A549 (cell line): ENCODE measurements at regions not wholly inside any gene's neighbourhood (a gene's known extent, or its start where the extent isn't known, plus 50 kb on each side); places are given as distances from the start of the nearest gene placed in this dataset.

Experiments
- CBX2 ChIP-seq: fragments of 200-600 bp; sonication (generic); IDR thresholded peaks from 2 replicates; pipeline ENCODE4 v1.6.1; 2016; ENCODE audit warnings: low read depth, mild to moderate bottlenecking, borderline replicate concordance
- CEBPB ChIP-seq, 2 experiments: fragments of >200 bp in 1 of 2; sonication (Bioruptor Twin) in 1 of 2; formaldehyde crosslinking in 1 of 2; IDR thresholded peaks; 2 replicates each; pipeline ENCODE4 v1.6.1; 2012 to 2016
- CHD4 ChIP-seq: fragments of 200-600 bp; sonication (generic); IDR thresholded peaks from 2 replicates; pipeline ENCODE4 v1.6.1; 2016; ENCODE audit warnings: antibody characterized with exemption, mild to moderate bottlenecking, borderline replicate concordance
- EP300 ChIP-seq, 2 experiments: fragments of >200 bp; sonication (Bioruptor Twin); formaldehyde crosslinking; IDR thresholded peaks; 2 replicates in 1 of 2; 3 replicates in 1 of 2; pipeline ENCODE4 v1.6.1; 2016 to 2017
- HDAC2 ChIP-seq: fragments of 200-600 bp; sonication (generic); IDR thresholded peaks from 2 replicates; pipeline ENCODE4 v1.6.1; 2016
- NPAS2 ChIP-seq: fragments of 250-450 bp; sonication (Bioruptor Pico); IDR thresholded peaks from 2 replicates; pipeline ENCODE4 v1.8.0; 2022; ENCODE audit warnings: mild to moderate bottlenecking, moderate library complexity, borderline replicate concordance
- PHF8 ChIP-seq: fragments of 200-600 bp; sonication (generic); IDR thresholded peaks from 2 replicates; pipeline ENCODE4 v1.6.1; 2016; ENCODE audit warnings: low read depth, mild to moderate bottlenecking, antibody characterized with exemption, moderate library complexity, borderline replicate concordance
- POLR2A ChIP-seq: IDR thresholded peaks from 2 replicates; pipeline ENCODE4 v1.6.1; 2012; ENCODE audit warnings: mild to moderate bottlenecking, low read length
- POLR2AphosphoS2 ChIP-seq: conservative IDR thresholded peaks from 2 replicates; pipeline ENCODE4 v1.6.1; 2012; ENCODE audit warnings: low read length, improper control_type of control experiment, inconsistent platforms
- RAD21 ChIP-seq, 2 experiments: fragments of >200 bp in 1 of 2; sonication (Bioruptor Twin) in 1 of 2; formaldehyde crosslinking in 1 of 2; IDR thresholded peaks in 1 of 2; conservative IDR thresholded peaks in 1 of 2; 2 replicates in 1 of 2; 3 replicates in 1 of 2; pipeline ENCODE4 v1.6.1; 2012 to 2018; ENCODE audit warnings: inconsistent platforms in 1 of 2
- SMC3 ChIP-seq: fragments of >200 bp; sonication (Bioruptor Twin); formaldehyde crosslinking; IDR thresholded peaks from 3 replicates; pipeline ENCODE4 v1.6.1; 2018; ENCODE audit warnings: inconsistent platforms
- TF ChIP-seq, protein P1 (sequence below): fragments of >200 bp; sonication (Bioruptor Twin); formaldehyde crosslinking; IDR thresholded peaks from 3 replicates; pipeline ENCODE4 v1.5.1; 2016

DNA sequence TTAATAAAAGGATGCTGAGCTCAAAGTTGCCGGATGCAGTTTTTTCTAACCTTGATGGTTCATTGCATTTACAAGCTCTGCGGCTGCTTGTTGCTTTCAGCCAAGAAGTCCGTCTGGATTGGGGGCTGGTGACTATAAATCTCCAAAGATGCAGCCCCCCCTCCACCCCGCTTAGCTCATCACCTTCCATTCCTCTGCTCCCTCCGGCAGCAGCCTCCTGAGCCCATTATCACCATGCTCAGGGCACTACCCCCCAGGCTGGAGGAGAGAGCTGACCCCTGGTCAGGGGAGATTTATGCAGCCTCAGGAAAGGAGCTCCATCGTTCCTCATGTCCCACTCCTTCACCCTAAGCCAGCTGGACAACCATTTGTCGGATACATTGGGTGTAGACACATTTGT lies 55.3 kb upstream of the ZRANB1 start:
- TF ChIP-seq EP300 (IDR thresholded peaks at IDR 0.05) = no peak
- no peak for TF ChIP-seq CEBPB (IDR thresholded peaks at IDR 0.05)
- TF ChIP-seq POLR2A = no peak
- no peak for TF ChIP-seq SMC3
- TF ChIP-seq CBX2 = no peak
- no peak for TF ChIP-seq CHD4
- TF ChIP-seq POLR2AphosphoS2 = no peak
- TF ChIP-seq, protein P1, sequence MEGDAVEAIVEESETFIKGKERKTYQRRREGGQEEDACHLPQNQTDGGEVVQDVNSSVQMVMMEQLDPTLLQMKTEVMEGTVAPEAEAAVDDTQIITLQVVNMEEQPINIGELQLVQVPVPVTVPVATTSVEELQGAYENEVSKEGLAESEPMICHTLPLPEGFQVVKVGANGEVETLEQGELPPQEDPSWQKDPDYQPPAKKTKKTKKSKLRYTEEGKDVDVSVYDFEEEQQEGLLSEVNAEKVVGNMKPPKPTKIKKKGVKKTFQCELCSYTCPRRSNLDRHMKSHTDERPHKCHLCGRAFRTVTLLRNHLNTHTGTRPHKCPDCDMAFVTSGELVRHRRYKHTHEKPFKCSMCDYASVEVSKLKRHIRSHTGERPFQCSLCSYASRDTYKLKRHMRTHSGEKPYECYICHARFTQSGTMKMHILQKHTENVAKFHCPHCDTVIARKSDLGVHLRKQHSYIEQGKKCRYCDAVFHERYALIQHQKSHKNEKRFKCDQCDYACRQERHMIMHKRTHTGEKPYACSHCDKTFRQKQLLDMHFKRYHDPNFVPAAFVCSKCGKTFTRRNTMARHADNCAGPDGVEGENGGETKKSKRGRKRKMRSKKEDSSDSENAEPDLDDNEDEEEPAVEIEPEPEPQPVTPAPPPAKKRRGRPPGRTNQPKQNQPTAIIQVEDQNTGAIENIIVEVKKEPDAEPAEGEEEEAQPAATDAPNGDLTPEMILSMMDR = no peak
- TF ChIP-seq NPAS2 = no peak
- TF ChIP-seq RAD21 (conservative IDR thresholded peaks at IDR 0.05 in 1 of 2, IDR thresholded peaks at IDR 0.05 in 1 of 2) = no peak
- no peak for TF ChIP-seq HDAC2
- TF ChIP-seq PHF8 = no peak
